ENCODE measurements at regions not wholly inside any gene's neighbourhood (a gene's known extent, or its start where the extent isn't known, plus 50 kb on each side); places are given as distances from the start of the nearest gene placed in this dataset.

DNA sequence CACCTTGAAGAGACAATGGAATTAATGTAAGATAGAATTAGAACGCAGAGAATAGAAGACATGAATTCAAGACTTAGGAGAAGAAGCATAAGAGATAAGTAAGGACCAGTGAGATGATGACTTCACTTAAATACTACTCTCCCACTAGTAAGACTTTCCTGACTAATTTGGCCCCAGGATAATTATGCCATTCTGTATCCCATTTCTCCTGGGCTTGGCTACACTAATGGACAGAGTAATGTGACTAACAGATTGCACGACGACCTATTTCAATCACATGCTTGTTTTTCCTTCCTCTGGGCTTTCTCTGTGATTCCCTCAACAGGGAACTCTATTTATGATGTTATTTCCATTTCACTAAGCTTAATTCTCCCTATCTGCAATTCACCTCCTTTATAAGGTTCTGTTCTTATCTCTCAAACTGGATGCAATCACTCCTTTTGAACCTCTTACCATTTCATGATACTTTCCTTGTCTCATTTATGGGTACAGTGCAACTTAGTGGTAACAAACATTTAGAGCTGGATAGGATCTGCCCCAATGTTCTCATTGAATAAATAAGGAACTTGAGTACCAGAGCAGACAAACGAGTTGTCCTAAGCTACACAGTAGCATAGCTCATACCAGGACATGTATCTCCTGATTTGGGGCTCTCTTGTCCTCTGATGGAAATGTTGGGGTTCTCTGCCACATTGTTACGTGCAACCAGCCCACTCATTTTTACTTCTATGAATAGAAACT is 102.7 kb downstream of the BTG1 start:
- TF ChIP-seq, protein P1, sequence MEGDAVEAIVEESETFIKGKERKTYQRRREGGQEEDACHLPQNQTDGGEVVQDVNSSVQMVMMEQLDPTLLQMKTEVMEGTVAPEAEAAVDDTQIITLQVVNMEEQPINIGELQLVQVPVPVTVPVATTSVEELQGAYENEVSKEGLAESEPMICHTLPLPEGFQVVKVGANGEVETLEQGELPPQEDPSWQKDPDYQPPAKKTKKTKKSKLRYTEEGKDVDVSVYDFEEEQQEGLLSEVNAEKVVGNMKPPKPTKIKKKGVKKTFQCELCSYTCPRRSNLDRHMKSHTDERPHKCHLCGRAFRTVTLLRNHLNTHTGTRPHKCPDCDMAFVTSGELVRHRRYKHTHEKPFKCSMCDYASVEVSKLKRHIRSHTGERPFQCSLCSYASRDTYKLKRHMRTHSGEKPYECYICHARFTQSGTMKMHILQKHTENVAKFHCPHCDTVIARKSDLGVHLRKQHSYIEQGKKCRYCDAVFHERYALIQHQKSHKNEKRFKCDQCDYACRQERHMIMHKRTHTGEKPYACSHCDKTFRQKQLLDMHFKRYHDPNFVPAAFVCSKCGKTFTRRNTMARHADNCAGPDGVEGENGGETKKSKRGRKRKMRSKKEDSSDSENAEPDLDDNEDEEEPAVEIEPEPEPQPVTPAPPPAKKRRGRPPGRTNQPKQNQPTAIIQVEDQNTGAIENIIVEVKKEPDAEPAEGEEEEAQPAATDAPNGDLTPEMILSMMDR (IDR thresholded peaks at IDR 0.05; ENCODE audit: low read length): no peak
- TF ChIP-seq EZH2 (optimal IDR thresholded peaks at IDR 0.05; ENCODE audit: low read depth, low read length) (no peak), EZH2phosphoT487 (IDR thresholded peaks at IDR 0.05; ENCODE audit: low read length) (no peak)
